ENCODE measurements at regions not wholly inside any gene's neighbourhood (a gene's known extent, or its start where the extent isn't known, plus 50 kb on each side); places are given as distances from the start of the nearest gene placed in this dataset.
"Not testable (repeated sequence)": the region's sequence is repeated elsewhere in the genome, so short reads cannot be mapped to it uniquely, and the experiment has no call there.

- DNase-seq = no peak
These were observed 105.8 kb upstream of the RAB4A start for GRCh38 chr1:229164836-229165735.

- no peak for DNase-seq
These were observed 103.6 kb upstream of the RAB4A start for GRCh38 chr1:229167318-229167717.

- DNase-seq = no peak
These were observed 101.5 kb upstream of the RAB4A start for GRCh38 chr1:229169399-229169798.

GRCh38 chr1:229170274-229170673 lies 100.6 kb upstream of the RAB4A start:
- DNase-seq = no peak

- no peak for DNase-seq
These were observed 100.0 kb upstream of the RAB4A start for GRCh38 chr1:229170778-229171505.

GRCh38 chr1:229171934-229172333 lies 99.0 kb upstream of the RAB4A start:
- peak; percentile 72 for DNase-seq

GRCh38 chr1:229173491-229174476 lies 97.1 kb upstream of the RAB4A start:
- DNase-seq = not testable (repeated sequence)

GRCh38 chr1:229175297-229175696 lies 95.6 kb upstream of the RAB4A start:
- not testable (repeated sequence) for DNase-seq

- DNase-seq = not testable (repeated sequence)
These were observed 94.5 kb upstream of the RAB4A start for GRCh38 chr1:229176457-229176856.

GRCh38 chr1:229180161-229180560 lies 90.8 kb upstream of the RAB4A start:
- DNase-seq = no peak

GRCh38 chr1:229181419-229181818 lies 89.5 kb upstream of the RAB4A start:
- no peak for DNase-seq

GRCh38 chr1:229183588-229183987 lies 87.3 kb upstream of the RAB4A start:
- DNase-seq = no peak

GRCh38 chr1:229184066-229184465 lies 86.8 kb upstream of the RAB4A start:
- no peak for DNase-seq

GRCh38 chr1:229185963-229186362 lies 84.9 kb upstream of the RAB4A start:
- DNase-seq = no peak

GRCh38 chr1:229186373-229187056 lies 84.4 kb upstream of the RAB4A start:
- no peak for DNase-seq

- no peak for DNase-seq
These were observed 80.8 kb upstream of the RAB4A start for GRCh38 chr1:229190057-229190575.

- no peak for DNase-seq
These were observed 79.7 kb upstream of the RAB4A start for GRCh38 chr1:229191066-229191674.

GRCh38 chr1:229192031-229192430 lies 78.9 kb upstream of the RAB4A start:
- no peak for DNase-seq

- DNase-seq = peak; percentile 15
These were observed 78.1 kb upstream of the RAB4A start for GRCh38 chr1:229192853-229193252.

GRCh38 chr1:229194096-229194495 lies 76.8 kb upstream of the RAB4A start:
- no peak for DNase-seq

GRCh38 chr1:229195246-229195645 lies 75.7 kb upstream of the RAB4A start:
- DNase-seq = no peak
